ENCODE measurements at regions not wholly inside any gene's neighbourhood (a gene's known extent, or its start where the extent isn't known, plus 50 kb on each side); places are given as distances from the start of the nearest gene placed in this dataset.

- H3K4me1 ChIP-seq, result peaks cover 0 to 11% (median 7%) of the 10 kb centered on the region in 3 donors
- H3K27me3 ChIP-seq, result peaks cover 68% of the 10 kb centered on the region
- no peak for TF ChIP-seq POLR2A (IDR thresholded peaks at IDR 0.05)
- TF ChIP-seq EP300 (IDR thresholded peaks at IDR 0.05), result no peak
- H3K9me3 ChIP-seq, result no peaks in the 10 kb centered on the region
- no peak for ATAC-seq
- peaks cover 0 to 86% of the 10 kb centered on the region in 2 donors for H3K36me3 ChIP-seq
- H3K27ac ChIP-seq, result no peak overlapping the region
- WGBS, 2 donors (ENCODE audit: low coverage in 1 of 2), result 86% methylated on average over 8 of the region's 12 CpGs; no CpG with 5 or more reads in 1 of the 2 donors
- H3K4me3 ChIP-seq, result no peak overlapping the region
Measured at GRCh38 chr17:64786337-64786736, 124.2 kb upstream of the SMURF2 start.

DNA sequence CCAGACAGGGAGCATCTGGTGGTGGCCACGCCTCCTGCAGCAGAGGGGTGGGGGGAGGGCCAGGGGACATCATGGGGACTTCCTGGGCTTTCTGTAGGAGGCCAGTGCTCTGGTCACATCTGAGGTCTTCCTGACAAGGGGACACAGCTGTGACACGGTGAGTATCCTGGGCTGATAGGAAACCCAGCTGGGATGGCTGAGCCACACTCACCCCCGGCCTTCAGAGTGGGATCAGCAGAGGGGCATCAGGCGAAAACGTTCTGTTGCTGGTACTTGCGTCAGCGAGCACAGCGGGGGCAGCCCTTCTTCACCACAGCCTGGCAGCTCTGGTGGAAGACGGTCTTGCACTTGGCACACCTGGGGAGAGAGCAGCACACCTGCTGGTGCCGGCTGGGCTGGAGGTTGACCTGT, 122.9 kb upstream of the SMURF2 start:
- Histone ChIP-seq H3K36me3 (peaks cover 0 to 73% of the 10 kb centered on the region in 2 donors), H3K4me1 (peaks cover 3 to 24% (median 21%) of the 10 kb centered on the region in 3 donors), H3K27me3 (peaks cover 81% of the 10 kb centered on the region), H3K9me3 (no peaks in the 10 kb centered on the region), H3K4me3 (no peak overlapping the region), H3K27ac (no peak overlapping the region)
- no peak for ATAC-seq
- no CpG with 5 or more reads among the region's 10 CpGs for WGBS, 2 donors (ENCODE audit: low coverage in 1 of 2)
- TF ChIP-seq POLR2A (IDR thresholded peaks at IDR 0.05) (no peak), POLR2AphosphoS5 (IDR thresholded peaks at IDR 0.05) (no peak)
- TF ChIP-seq, protein P1, sequence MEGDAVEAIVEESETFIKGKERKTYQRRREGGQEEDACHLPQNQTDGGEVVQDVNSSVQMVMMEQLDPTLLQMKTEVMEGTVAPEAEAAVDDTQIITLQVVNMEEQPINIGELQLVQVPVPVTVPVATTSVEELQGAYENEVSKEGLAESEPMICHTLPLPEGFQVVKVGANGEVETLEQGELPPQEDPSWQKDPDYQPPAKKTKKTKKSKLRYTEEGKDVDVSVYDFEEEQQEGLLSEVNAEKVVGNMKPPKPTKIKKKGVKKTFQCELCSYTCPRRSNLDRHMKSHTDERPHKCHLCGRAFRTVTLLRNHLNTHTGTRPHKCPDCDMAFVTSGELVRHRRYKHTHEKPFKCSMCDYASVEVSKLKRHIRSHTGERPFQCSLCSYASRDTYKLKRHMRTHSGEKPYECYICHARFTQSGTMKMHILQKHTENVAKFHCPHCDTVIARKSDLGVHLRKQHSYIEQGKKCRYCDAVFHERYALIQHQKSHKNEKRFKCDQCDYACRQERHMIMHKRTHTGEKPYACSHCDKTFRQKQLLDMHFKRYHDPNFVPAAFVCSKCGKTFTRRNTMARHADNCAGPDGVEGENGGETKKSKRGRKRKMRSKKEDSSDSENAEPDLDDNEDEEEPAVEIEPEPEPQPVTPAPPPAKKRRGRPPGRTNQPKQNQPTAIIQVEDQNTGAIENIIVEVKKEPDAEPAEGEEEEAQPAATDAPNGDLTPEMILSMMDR (IDR thresholded peaks at IDR 0.05), result no peak

- H3K9me3 ChIP-seq, result no peaks in the 10 kb centered on the region
- H3K27me3 ChIP-seq, result peaks cover 86% of the 10 kb centered on the region
- no peak overlapping the region for H3K4me3 ChIP-seq
- peaks cover 0 to 70% of the 10 kb centered on the region in 2 donors for H3K36me3 ChIP-seq
- 88% methylated on average over 12 of the region's 16 CpGs; no CpG with 5 or more reads in 1 of the 2 donors for WGBS, 2 donors (ENCODE audit: low coverage in 1 of 2)
- ATAC-seq, result no peak
- no peak for TF ChIP-seq POLR2AphosphoS5 (IDR thresholded peaks at IDR 0.05)
- H3K4me1 ChIP-seq, result peaks cover 3 to 30% (median 26%) of the 10 kb centered on the region in 3 donors
- no peak overlapping the region for H3K27ac ChIP-seq
Measured at GRCh38 chr17:64784353-64785010, 122.4 kb upstream of the SMURF2 start.

GRCh38 chr17:64783556-64784352, 121.6 kb upstream of the SMURF2 start:
- WGBS, 2 donors (ENCODE audit: low coverage in 1 of 2), result 80% methylated on average over 1 of the region's 14 CpGs; no CpG with 5 or more reads in 1 of the 2 donors

GRCh38 chr17:64783031-64783461, 120.9 kb upstream of the SMURF2 start:
- ATAC-seq, result no peak
- no peak for TF ChIP-seq POLR2AphosphoS5 (IDR thresholded peaks at IDR 0.05)
- Histone ChIP-seq H3K9me3 (no peaks in the 10 kb centered on the region), H3K4me1 (peaks cover 3 to 44% (median 40%) of the 10 kb centered on the region in 3 donors), H3K4me3 (no peak overlapping the region), H3K36me3 (peaks cover 0 to 56% of the 10 kb centered on the region in 2 donors), H3K27me3 (peaks cover 99% of the 10 kb centered on the region), H3K27ac (no peak overlapping the region)
- WGBS, 2 donors (ENCODE audit: low coverage in 1 of 2), result 94% methylated on average over 5 of the region's 6 CpGs; no CpG with 5 or more reads in 1 of the 2 donors

More at GRCh38 chr17:64783556-64784352, 121.6 kb upstream of the SMURF2 start:
- ATAC-seq, result no peak
- no peak for TF ChIP-seq EP300 (IDR thresholded peaks at IDR 0.05)
- TF ChIP-seq, protein P1 (IDR thresholded peaks at IDR 0.05), result no peak
- no peak for TF ChIP-seq POLR2A (IDR thresholded peaks at IDR 0.05)
- peaks cover 3 to 37% (median 33%) of the 10 kb centered on the region in 3 donors for H3K4me1 ChIP-seq
- H3K9me3 ChIP-seq, result no peaks in the 10 kb centered on the region
- no peak overlapping the region for H3K4me3 ChIP-seq
- H3K27ac ChIP-seq, result no peak overlapping the region
- H3K27me3 ChIP-seq, result peaks cover 93% of the 10 kb centered on the region
- peaks cover 0 to 64% of the 10 kb centered on the region in 2 donors for H3K36me3 ChIP-seq

DNA sequence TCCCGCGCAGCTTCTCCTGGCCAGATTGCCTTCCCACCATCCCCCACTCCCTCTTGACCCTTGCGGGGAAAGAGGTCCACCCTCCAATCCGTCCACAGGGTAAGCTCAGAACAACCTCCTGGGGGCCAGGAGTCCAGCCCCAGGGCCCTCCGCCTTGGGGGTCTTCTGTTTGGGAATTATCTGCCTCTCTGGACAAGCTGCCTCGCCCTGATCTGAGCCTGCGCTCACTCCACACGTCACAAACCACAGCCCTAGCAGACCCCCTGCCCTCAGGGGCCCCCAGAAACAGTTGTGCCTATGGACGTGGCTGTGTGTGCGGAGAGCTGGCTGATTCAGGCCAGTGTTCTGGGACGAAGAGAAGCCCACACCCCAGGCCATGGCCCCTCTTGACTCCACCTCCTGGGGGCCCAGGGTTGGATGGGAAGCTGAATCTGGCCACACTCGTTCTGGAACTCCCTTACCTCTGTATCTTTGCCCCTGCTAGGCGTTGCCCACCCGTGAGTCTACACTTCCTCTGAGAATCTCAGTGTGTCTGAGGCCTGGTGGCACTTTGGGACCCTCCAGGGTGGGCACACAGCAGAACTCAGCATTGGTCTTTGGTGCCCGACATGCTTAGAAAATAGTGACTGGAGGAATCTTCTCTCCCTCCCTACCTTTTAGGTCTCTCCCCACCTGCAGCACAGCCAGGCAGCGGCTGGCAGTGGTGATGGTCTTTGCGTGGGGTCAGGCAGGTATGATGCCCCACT, 119.9 kb upstream of the SMURF2 start:
- H3K36me3 ChIP-seq, result peaks cover 0 to 47% of the 10 kb centered on the region in 2 donors
- peaks cover 94% of the 10 kb centered on the region for H3K27me3 ChIP-seq
- TF ChIP-seq POLR2A (IDR thresholded peaks at IDR 0.05) (no peak), EP300 (IDR thresholded peaks at IDR 0.05) (no peak), POLR2AphosphoS5 (IDR thresholded peaks at IDR 0.05) (no peak)
- TF ChIP-seq, protein P1 (IDR thresholded peaks at IDR 0.05), result no peak
- H3K4me3 ChIP-seq, result peak overlapping the region in 1 of 2 donors; percentile 53
- H3K27ac ChIP-seq, result peak overlapping the region in 3 of 4 donors; percentile 55 to 78 (median 58)
- H3K4me1 ChIP-seq, result peaks cover 3 to 55% (median 50%) of the 10 kb centered on the region in 3 donors
- no peaks in the 10 kb centered on the region for H3K9me3 ChIP-seq
- ATAC-seq, result no peak
- 100% methylated on average over 1 of the region's 17 CpGs; no CpG with 5 or more reads in 1 of the 2 donors for WGBS, 2 donors (ENCODE audit: low coverage in 1 of 2)

Data from gastroesophageal sphincter (tissue), 4 donors.